Cerebellar nuclear complex (tissue), 1 donor: ENCODE measurements at regions not wholly inside any gene's neighbourhood (a gene's known extent, or its start where the extent isn't known, plus 50 kb on each side); places are given as distances from the start of the nearest gene placed in this dataset.
"Not testable (repeated sequence)": the region's sequence is repeated elsewhere in the genome, so short reads cannot be mapped to it uniquely, and the experiment has no call there.

ENCODE experiments used
- DNase-seq, 2 experiments: peaks; one replicate each; lab custom pipeline; 2025; lab: John Stamatoyannopoulos, UW

- DNase-seq: no peak
Observed at GRCh38 chr6:14217728-14218518, 100.4 kb downstream of the CD83 start.

GRCh38 chr6:14218519-14218800 lies 100.9 kb downstream of the CD83 start:
- no peak for DNase-seq

- no peak for DNase-seq
Observed at GRCh38 chr6:14221564-14222279, 104.2 kb downstream of the CD83 start.

GRCh38 chr6:14222956-14223355 lies 105.4 kb downstream of the CD83 start:
- DNase-seq: peak; percentile 53 to 74

GRCh38 chr6:14224359-14225103 lies 107.0 kb downstream of the CD83 start:
- DNase-seq: no peak

GRCh38 chr6:14226051-14226660 lies 108.6 kb downstream of the CD83 start:
- no peak for DNase-seq

GRCh38 chr6:14228571-14228970 lies 111.0 kb downstream of the CD83 start:
- no peak for DNase-seq

GRCh38 chr6:14231071-14231483 lies 113.5 kb downstream of the CD83 start:
- DNase-seq: no peak

- DNase-seq: no peak
Observed at GRCh38 chr6:14231501-14232280, 114.1 kb downstream of the CD83 start.

- no peak for DNase-seq
Observed at GRCh38 chr6:14232889-14233288, 115.3 kb downstream of the CD83 start.

- DNase-seq: no peak
Observed at GRCh38 chr6:14235653-14236356, 118.2 kb downstream of the CD83 start.

- DNase-seq: no peak
Observed at GRCh38 chr6:14239097-14239496, 121.5 kb downstream of the CD83 start.

- DNase-seq: no peak
Observed at GRCh38 chr6:14240411-14241166, 123.0 kb downstream of the CD83 start.

GRCh38 chr6:14241255-14242070 lies 123.9 kb downstream of the CD83 start:
- DNase-seq: no peak

GRCh38 chr6:14242912-14243311 lies 125.3 kb downstream of the CD83 start:
- DNase-seq: not testable (repeated sequence)

GRCh38 chr6:14243597-14243996 lies 126.0 kb downstream of the CD83 start:
- DNase-seq: peak in 1 of 2 experiments; percentile 3

- no peak for DNase-seq
Observed at GRCh38 chr6:14246876-14247275, 129.3 kb downstream of the CD83 start.

GRCh38 chr6:14250573-14250972 lies 133.0 kb downstream of the CD83 start:
- no peak for DNase-seq

GRCh38 chr6:14252271-14252850 lies 134.8 kb downstream of the CD83 start:
- peak; percentile 63 to 67 for DNase-seq
